ENCODE measurements at regions not wholly inside any gene's neighbourhood (a gene's known extent, or its start where the extent isn't known, plus 50 kb on each side); places are given as distances from the start of the nearest gene placed in this dataset.

- no peak for DNase-seq (ENCODE audit: low read depth in 1 of 2, low spot score in 1 of 2)
- Histone ChIP-seq H3K27ac (replicated peaks) (no peak overlapping the region), H3K27me3 (ENCODE audit: insufficient read depth, poor library complexity, severe bottlenecking) (no peaks in the 10 kb centered on the region), H3K4me3 (replicated peaks; ENCODE audit: insufficient read depth, low read length) (no peak overlapping the region)
- TF ChIP-seq POLR2AphosphoS5 (IDR thresholded peaks at IDR 0.05; ENCODE audit: low read depth) (no peak), SPI1 (IDR thresholded peaks at IDR 0.05; ENCODE audit: borderline replicate concordance, low read depth) (no peak), CTCF (IDR thresholded peaks at IDR 0.05; ENCODE audit: insufficient read depth, low read length) (no peak), GABPA (IDR thresholded peaks at IDR 0.05; ENCODE audit: low read depth) (no peak)
- TF ChIP-seq, protein P1, sequence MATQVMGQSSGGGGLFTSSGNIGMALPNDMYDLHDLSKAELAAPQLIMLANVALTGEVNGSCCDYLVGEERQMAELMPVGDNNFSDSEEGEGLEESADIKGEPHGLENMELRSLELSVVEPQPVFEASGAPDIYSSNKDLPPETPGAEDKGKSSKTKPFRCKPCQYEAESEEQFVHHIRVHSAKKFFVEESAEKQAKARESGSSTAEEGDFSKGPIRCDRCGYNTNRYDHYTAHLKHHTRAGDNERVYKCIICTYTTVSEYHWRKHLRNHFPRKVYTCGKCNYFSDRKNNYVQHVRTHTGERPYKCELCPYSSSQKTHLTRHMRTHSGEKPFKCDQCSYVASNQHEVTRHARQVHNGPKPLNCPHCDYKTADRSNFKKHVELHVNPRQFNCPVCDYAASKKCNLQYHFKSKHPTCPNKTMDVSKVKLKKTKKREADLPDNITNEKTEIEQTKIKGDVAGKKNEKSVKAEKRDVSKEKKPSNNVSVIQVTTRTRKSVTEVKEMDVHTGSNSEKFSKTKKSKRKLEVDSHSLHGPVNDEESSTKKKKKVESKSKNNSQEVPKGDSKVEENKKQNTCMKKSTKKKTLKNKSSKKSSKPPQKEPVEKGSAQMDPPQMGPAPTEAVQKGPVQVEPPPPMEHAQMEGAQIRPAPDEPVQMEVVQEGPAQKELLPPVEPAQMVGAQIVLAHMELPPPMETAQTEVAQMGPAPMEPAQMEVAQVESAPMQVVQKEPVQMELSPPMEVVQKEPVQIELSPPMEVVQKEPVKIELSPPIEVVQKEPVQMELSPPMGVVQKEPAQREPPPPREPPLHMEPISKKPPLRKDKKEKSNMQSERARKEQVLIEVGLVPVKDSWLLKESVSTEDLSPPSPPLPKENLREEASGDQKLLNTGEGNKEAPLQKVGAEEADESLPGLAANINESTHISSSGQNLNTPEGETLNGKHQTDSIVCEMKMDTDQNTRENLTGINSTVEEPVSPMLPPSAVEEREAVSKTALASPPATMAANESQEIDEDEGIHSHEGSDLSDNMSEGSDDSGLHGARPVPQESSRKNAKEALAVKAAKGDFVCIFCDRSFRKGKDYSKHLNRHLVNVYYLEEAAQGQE (IDR thresholded peaks at IDR 0.05; ENCODE audit: insufficient replicate concordance, low read depth), result no peak
These were observed 81.7 kb upstream of the TJP1 start for GRCh38 chr15:29903785-29904464.

DNA sequence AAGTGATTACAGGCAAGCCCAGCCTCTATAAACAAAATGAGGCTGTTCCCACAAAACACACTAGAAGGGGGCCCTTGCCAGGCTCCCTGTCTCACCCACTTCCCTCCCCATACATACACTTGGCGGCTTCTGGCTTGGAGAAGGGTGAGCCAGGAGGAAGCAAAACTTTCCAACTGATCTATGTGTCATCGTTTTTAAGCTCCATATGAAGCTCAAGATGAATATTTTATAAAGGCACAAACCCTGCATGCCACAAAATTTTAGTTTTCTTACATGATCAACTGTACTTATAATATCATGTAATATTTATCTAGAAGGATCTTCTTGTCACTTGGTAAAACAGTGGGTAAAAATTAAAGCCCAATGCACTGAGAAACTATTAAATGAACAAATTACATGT is 80.8 kb upstream of the TJP1 start:
- TF ChIP-seq GABPA (IDR thresholded peaks at IDR 0.05; ENCODE audit: low read depth), result no peak
- no peak for TF ChIP-seq CTCF (IDR thresholded peaks at IDR 0.05; ENCODE audit: insufficient read depth, low read length)
- no peak for TF ChIP-seq POLR2AphosphoS5 (IDR thresholded peaks at IDR 0.05; ENCODE audit: low read depth)
- TF ChIP-seq, protein P1 (IDR thresholded peaks at IDR 0.05; ENCODE audit: insufficient replicate concordance, low read depth), result no peak
- no peak for TF ChIP-seq SPI1 (IDR thresholded peaks at IDR 0.05; ENCODE audit: borderline replicate concordance, low read depth)
- Histone ChIP-seq H3K27ac (replicated peaks) (no peak overlapping the region), H3K4me3 (replicated peaks; ENCODE audit: insufficient read depth, low read length) (no peak overlapping the region), H3K27me3 (ENCODE audit: insufficient read depth, poor library complexity, severe bottlenecking) (no peaks in the 10 kb centered on the region)
- no peak for DNase-seq (ENCODE audit: low read depth in 1 of 2, low spot score in 1 of 2)

GRCh38 chr15:29900237-29901189 is 78.2 kb upstream of the TJP1 start:
- DNase-seq (ENCODE audit: low read depth in 1 of 2, low spot score in 1 of 2), result no peak
- H3K27ac ChIP-seq (replicated peaks), result no peak overlapping the region
- no peaks in the 10 kb centered on the region for H3K27me3 ChIP-seq (ENCODE audit: insufficient read depth, poor library complexity, severe bottlenecking)
- TF ChIP-seq, protein P1 (IDR thresholded peaks at IDR 0.05; ENCODE audit: insufficient replicate concordance, low read depth), result no peak
- TF ChIP-seq POLR2AphosphoS5 (IDR thresholded peaks at IDR 0.05; ENCODE audit: low read depth) (no peak), CTCF (IDR thresholded peaks at IDR 0.05; ENCODE audit: insufficient read depth, low read length) (no peak), GABPA (IDR thresholded peaks at IDR 0.05; ENCODE audit: low read depth) (no peak)
- H3K4me3 ChIP-seq (replicated peaks; ENCODE audit: insufficient read depth, low read length), result no peak overlapping the region
